ENCODE measurements at regions not wholly inside any gene's neighbourhood (a gene's known extent, or its start where the extent isn't known, plus 50 kb on each side); places are given as distances from the start of the nearest gene placed in this dataset.
A peak's percentile ranks its signal among the peaks of the same experiment; 100 is the strongest.
"Not testable (repeated sequence)": the region's sequence is repeated elsewhere in the genome, so short reads cannot be mapped to it uniquely, and the experiment has no call there.

- DNase-seq: no peak
Measured at GRCh38 chr15:75100679-75101078, 77.3 kb downstream of the PPCDC start.

- no peak for DNase-seq
Measured at GRCh38 chr15:75104804-75105557, 81.6 kb downstream of the PPCDC start.

GRCh38 chr15:75107516-75107907 is 84.1 kb downstream of the PPCDC start:
- no peak for DNase-seq

GRCh38 chr15:75107908-75108838 is 84.8 kb downstream of the PPCDC start:
- peak; percentile 22 for DNase-seq

- no peak for DNase-seq
Measured at GRCh38 chr15:75109021-75109735, 85.8 kb downstream of the PPCDC start.

GRCh38 chr15:75109736-75110130 is 86.3 kb downstream of the PPCDC start:
- no peak for DNase-seq

GRCh38 chr15:75112278-75112847 is 89.0 kb downstream of the PPCDC start:
- DNase-seq: no peak

- no peak for DNase-seq
Measured at GRCh38 chr15:75112848-75113492, 88.7 kb upstream of the C15orf39 start.

GRCh38 chr15:75114327-75114726 is 87.4 kb upstream of the C15orf39 start:
- no peak for DNase-seq

- DNase-seq: no peak
Measured at GRCh38 chr15:75114796-75115195, 86.9 kb upstream of the C15orf39 start.

- not testable (repeated sequence) for DNase-seq
Measured at GRCh38 chr15:75115411-75115913, 86.2 kb upstream of the C15orf39 start.

GRCh38 chr15:75116143-75116542 is 85.5 kb upstream of the C15orf39 start:
- not testable (repeated sequence) for DNase-seq

GRCh38 chr15:75117993-75118392 is 83.7 kb upstream of the C15orf39 start:
- DNase-seq: no peak

- DNase-seq: not testable (repeated sequence)
Measured at GRCh38 chr15:75119312-75119711, 82.4 kb upstream of the C15orf39 start.

- DNase-seq: no peak
Measured at GRCh38 chr15:75121491-75121890, 80.2 kb upstream of the C15orf39 start.

- DNase-seq: no peak
Measured at GRCh38 chr15:75123395-75123794, 78.3 kb upstream of the C15orf39 start.

- not testable (repeated sequence) for DNase-seq
Measured at GRCh38 chr15:75124278-75124677, 77.4 kb upstream of the C15orf39 start.

- DNase-seq: no peak
Measured at GRCh38 chr15:75125935-75126334, 75.7 kb upstream of the C15orf39 start.

GRCh38 chr15:75126864-75127580 is 74.7 kb upstream of the C15orf39 start:
- no peak for DNase-seq

GRCh38 chr15:75129788-75130187 is 71.9 kb upstream of the C15orf39 start:
- DNase-seq: no peak

GRCh38 chr15:75131269-75131643 is 70.4 kb upstream of the C15orf39 start:
- no peak for DNase-seq

Measured in activated gamma-delta T cell (primary cell).